ENCODE measurements at regions not wholly inside any gene's neighbourhood (a gene's known extent, or its start where the extent isn't known, plus 50 kb on each side); places are given as distances from the start of the nearest gene placed in this dataset.
"Not testable (repeated sequence)": the region's sequence is repeated elsewhere in the genome, so short reads cannot be mapped to it uniquely, and the experiment has no call there.

DNA sequence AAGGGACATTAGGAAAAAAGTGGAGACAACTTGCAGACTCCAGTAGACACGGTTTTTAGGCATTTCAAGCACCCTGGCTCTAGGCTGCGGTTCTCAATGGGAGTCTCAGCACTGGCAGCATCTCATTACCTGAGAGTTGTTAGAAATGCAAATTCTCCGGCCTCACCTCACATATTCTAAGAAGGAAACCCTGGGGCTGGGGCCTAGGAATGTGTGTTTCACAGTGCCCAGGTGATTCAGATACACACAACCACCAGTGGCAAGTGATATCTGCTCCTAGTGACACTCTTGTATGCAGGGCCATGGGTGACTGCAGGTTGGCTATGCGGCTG lies 313.9 kb downstream of the BCL2L11 start:
- not testable (repeated sequence) for H3K4me3 ChIP-seq (ENCODE audit: low read depth, low read length)

DNA sequence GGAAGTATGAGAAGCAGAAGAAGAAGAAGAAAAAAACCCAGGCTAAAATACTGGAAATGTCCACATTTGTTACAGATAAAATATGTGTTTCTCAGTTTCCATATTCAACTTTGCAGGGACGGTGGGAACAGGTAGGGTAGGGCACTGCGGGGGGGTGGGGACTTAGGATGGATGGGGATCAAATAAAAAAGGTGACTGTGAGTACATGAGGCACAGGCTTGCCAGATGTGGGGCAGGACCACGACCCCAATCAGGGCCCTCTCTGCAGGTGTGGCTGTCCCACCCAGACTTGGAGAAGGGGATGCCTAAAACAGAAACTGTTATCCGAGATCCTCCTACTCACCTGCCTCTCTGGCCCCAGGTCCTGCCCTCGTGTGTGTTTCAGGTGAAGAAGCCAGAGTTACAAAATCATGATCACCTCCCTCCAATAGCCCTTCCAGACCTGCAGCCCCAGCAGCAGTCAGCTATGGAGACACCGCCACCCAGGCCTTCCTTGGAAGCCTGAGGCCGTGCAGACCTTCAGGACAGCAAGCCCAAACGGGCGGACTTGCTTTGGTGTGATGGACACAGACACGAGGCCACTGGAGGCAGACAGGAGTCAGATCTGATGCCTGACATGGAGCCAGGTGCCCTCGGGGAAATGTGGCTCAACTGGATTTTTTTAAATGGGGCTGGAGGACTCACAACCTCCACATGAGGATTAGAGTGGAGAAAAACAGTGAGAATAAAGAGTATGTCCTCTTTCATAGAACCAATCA lies 315.0 kb downstream of the BCL2L11 start:
- not testable (repeated sequence) for H3K4me3 ChIP-seq (ENCODE audit: low read depth, low read length); H3K27me3 ChIP-seq (ENCODE audit: control insufficient read depth, insufficient read depth, low read length); H3K4me1 ChIP-seq (ENCODE audit: control insufficient read depth, insufficient read depth, low read length); H3K36me3 ChIP-seq (ENCODE audit: control insufficient read depth, insufficient read depth, low read length); H3K9ac ChIP-seq (ENCODE audit: low read depth, low read length); H3K9me3 ChIP-seq (ENCODE audit: control insufficient read depth, insufficient read depth, low read length)

More for the DNA sequence above, 313.9 kb downstream of the BCL2L11 start:
- not testable (repeated sequence) for H3K9ac ChIP-seq (ENCODE audit: low read depth, low read length); H3K27me3 ChIP-seq (ENCODE audit: control insufficient read depth, insufficient read depth, low read length); H3K9me3 ChIP-seq (ENCODE audit: control insufficient read depth, insufficient read depth, low read length); H3K36me3 ChIP-seq (ENCODE audit: control insufficient read depth, insufficient read depth, low read length); H3K4me1 ChIP-seq (ENCODE audit: control insufficient read depth, insufficient read depth, low read length)

DNA sequence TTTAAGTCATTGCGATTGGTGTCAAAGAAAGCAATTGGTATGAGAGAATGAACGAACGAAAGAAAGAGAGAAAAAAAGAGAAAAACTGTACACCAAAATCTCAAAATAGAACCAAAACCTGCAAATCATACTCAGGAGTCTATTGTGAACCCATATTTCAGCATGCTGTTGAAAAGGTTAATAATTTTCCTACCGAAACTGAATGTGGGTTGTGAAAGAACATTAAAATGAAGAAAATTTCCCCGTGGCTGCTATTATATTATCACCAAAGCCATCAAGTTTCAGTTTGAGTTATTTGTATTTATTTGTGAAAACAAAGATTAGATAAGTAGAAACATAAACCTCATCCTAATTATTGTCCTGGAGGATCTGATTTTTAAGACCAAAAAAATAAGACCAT lies 315.7 kb downstream of the BCL2L11 start:
- not testable (repeated sequence) for H3K9ac ChIP-seq (ENCODE audit: low read depth, low read length); H3K36me3 ChIP-seq (ENCODE audit: control insufficient read depth, insufficient read depth, low read length); H3K9me3 ChIP-seq (ENCODE audit: control insufficient read depth, insufficient read depth, low read length); H3K4me3 ChIP-seq (ENCODE audit: low read depth, low read length); H3K27me3 ChIP-seq (ENCODE audit: control insufficient read depth, insufficient read depth, low read length); H3K4me1 ChIP-seq (ENCODE audit: control insufficient read depth, insufficient read depth, low read length)

- not testable (repeated sequence) for H3K4me1 ChIP-seq (ENCODE audit: control insufficient read depth, insufficient read depth, low read length); H3K9me3 ChIP-seq (ENCODE audit: control insufficient read depth, insufficient read depth, low read length); H3K4me3 ChIP-seq (ENCODE audit: low read depth, low read length); H3K9ac ChIP-seq (ENCODE audit: low read depth, low read length); H3K27me3 ChIP-seq (ENCODE audit: control insufficient read depth, insufficient read depth, low read length); H3K36me3 ChIP-seq (ENCODE audit: control insufficient read depth, insufficient read depth, low read length)
These were observed 316.7 kb downstream of the BCL2L11 start for GRCh38 chr2:111437288-111437990.

DNA sequence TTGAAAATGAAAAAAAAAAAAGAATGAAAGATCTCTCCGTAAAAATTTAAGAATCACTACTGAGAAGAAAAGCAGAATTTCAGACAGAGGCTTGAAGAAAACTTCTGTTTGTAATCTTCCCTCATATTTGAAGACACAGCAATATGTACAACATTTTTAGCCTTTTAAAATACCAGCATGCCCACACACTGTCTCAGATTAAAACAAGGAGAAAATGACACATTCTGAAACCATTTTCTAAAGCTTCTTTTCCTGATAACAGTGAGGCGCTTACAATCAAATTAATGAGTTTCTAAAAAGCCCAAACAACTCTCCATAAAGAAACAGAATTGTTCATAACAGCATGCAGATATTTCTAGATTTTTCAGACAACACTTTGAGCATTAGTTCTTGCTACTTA lies 317.4 kb downstream of the BCL2L11 start:
- H3K27me3 ChIP-seq (ENCODE audit: control insufficient read depth, insufficient read depth, low read length); H3K4me1 ChIP-seq (ENCODE audit: control insufficient read depth, insufficient read depth, low read length); H3K9ac ChIP-seq (ENCODE audit: low read depth, low read length); H3K4me3 ChIP-seq (ENCODE audit: low read depth, low read length); H3K9me3 ChIP-seq (ENCODE audit: control insufficient read depth, insufficient read depth, low read length); H3K36me3 ChIP-seq (ENCODE audit: control insufficient read depth, insufficient read depth, low read length): not testable (repeated sequence)

- not testable (repeated sequence) for H3K4me3 ChIP-seq (ENCODE audit: low read depth, low read length); H3K36me3 ChIP-seq (ENCODE audit: control insufficient read depth, insufficient read depth, low read length); H3K4me1 ChIP-seq (ENCODE audit: control insufficient read depth, insufficient read depth, low read length); H3K27me3 ChIP-seq (ENCODE audit: control insufficient read depth, insufficient read depth, low read length); H3K9me3 ChIP-seq (ENCODE audit: control insufficient read depth, insufficient read depth, low read length); H3K9ac ChIP-seq (ENCODE audit: low read depth, low read length)
These were observed 318.5 kb downstream of the BCL2L11 start for GRCh38 chr2:111439237-111439636.

DNA sequence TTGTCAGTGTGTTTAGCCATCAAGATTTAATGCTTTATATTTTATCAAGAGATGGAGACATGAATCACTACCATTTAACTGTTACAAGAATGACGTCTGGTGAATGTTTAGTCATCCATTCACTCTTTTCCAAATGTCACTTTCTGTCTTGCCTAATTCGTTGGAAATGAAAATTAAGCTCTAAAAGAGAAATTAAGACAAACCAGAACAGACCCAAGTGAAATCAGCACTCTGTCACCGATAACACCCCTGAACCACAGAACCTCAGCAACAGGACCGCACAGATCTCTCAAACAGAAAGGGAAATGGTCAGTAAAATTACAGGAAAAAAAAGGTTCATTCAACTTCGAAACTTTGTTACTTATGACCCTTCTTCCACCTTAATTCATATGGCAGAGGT lies 320.9 kb downstream of the BCL2L11 start:
- not testable (repeated sequence) for H3K4me3 ChIP-seq (ENCODE audit: low read depth, low read length); H3K4me1 ChIP-seq (ENCODE audit: control insufficient read depth, insufficient read depth, low read length); H3K27me3 ChIP-seq (ENCODE audit: control insufficient read depth, insufficient read depth, low read length); H3K9ac ChIP-seq (ENCODE audit: low read depth, low read length); H3K36me3 ChIP-seq (ENCODE audit: control insufficient read depth, insufficient read depth, low read length); H3K9me3 ChIP-seq (ENCODE audit: control insufficient read depth, insufficient read depth, low read length)

DNA sequence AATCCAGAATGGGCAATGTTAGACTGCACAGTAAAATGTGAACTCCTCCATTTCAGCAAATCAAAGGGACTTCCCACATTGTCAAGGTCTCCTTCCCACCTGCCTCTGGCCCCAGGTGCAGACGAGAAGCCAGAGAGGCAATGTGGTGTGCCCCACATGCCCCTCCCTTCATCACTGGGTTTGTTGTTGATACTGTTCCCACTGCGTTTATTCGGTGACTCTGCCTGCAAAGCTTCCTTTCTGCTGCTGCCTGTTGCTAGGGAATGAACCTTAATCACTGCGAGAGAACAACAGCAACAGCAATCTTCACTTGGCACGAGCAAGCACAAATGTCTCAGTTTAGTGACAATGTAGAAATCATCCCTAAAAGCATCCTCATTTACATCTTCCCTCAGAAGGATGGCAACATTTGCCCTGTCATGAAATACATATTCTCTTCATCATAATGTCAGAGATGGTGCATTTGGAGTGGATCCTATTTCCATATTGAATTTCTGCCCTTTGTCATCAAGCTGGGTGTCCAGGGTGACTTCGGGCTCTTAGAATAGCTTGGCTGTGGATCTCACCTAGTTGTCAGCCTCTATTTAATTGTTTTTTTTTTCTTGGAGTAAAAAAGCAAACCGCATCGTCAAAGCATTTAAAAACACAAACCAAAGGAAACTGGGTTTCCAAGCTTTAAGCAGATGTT lies 322.2 kb downstream of the BCL2L11 start:
- H3K9ac ChIP-seq (ENCODE audit: low read depth, low read length); H3K36me3 ChIP-seq (ENCODE audit: control insufficient read depth, insufficient read depth, low read length); H3K4me3 ChIP-seq (ENCODE audit: low read depth, low read length); H3K4me1 ChIP-seq (ENCODE audit: control insufficient read depth, insufficient read depth, low read length); H3K27me3 ChIP-seq (ENCODE audit: control insufficient read depth, insufficient read depth, low read length); H3K9me3 ChIP-seq (ENCODE audit: control insufficient read depth, insufficient read depth, low read length): not testable (repeated sequence)

DNA sequence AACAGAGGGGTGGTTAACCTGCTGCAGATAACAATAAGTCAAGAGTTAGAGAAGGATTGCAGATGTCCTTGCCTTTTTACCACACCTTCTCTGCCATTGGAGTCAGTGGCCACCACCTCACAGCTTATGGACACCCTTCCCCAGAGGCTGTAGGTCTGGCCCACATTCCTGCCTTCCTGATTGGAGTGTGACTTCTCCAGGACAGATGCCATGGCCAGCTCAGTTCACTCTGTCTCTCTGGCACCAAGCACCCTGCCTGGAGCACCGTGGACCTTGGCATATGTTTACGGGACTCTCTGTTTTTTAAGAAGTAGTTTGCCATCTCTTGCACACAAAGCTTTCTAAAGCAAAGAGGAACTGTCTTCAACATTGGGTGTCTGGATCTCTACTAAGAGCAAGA lies 323.8 kb downstream of the BCL2L11 start:
- H3K36me3 ChIP-seq (ENCODE audit: control insufficient read depth, insufficient read depth, low read length); H3K9me3 ChIP-seq (ENCODE audit: control insufficient read depth, insufficient read depth, low read length); H3K27me3 ChIP-seq (ENCODE audit: control insufficient read depth, insufficient read depth, low read length); H3K4me3 ChIP-seq (ENCODE audit: low read depth, low read length); H3K4me1 ChIP-seq (ENCODE audit: control insufficient read depth, insufficient read depth, low read length); H3K9ac ChIP-seq (ENCODE audit: low read depth, low read length): not testable (repeated sequence)

DNA sequence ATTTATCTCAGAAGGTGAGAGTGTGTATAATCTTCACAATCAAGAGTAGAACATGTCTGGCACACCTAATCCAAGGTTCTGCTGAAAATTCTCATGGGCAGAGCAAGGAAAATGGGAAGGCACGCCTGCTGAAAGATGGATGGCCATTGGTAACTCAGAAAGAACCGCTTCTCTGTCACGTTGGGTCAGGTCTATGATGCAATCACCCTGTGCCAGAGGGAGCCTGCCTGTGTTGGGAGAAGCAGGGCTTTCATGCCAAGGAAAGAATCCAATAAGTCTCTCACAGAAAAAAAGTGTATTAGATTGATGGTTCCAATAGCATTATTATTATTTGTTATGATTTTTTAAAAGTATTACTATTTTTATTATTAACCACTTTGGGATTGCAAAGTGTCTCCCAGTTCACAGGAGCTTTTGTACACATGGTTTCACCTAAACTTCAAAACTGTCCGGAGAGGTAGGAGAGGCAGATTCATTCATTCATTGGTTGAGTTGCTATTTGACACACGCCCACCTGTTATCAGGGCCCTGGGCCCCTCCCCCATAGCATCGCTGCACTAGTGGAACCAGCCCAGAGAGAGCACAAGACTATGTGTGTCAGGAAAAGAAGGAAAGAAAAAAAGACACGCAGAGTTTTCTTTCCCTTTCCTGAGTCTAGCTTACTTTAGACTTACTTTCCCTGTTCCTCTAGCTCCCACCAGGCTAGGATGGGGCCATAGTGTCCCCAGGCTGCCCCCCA lies 324.6 kb downstream of the BCL2L11 start:
- not testable (repeated sequence) for H3K4me1 ChIP-seq (ENCODE audit: control insufficient read depth, insufficient read depth, low read length); H3K36me3 ChIP-seq (ENCODE audit: control insufficient read depth, insufficient read depth, low read length); H3K4me3 ChIP-seq (ENCODE audit: low read depth, low read length); H3K27me3 ChIP-seq (ENCODE audit: control insufficient read depth, insufficient read depth, low read length); H3K9ac ChIP-seq (ENCODE audit: low read depth, low read length); H3K9me3 ChIP-seq (ENCODE audit: control insufficient read depth, insufficient read depth, low read length)

DNA sequence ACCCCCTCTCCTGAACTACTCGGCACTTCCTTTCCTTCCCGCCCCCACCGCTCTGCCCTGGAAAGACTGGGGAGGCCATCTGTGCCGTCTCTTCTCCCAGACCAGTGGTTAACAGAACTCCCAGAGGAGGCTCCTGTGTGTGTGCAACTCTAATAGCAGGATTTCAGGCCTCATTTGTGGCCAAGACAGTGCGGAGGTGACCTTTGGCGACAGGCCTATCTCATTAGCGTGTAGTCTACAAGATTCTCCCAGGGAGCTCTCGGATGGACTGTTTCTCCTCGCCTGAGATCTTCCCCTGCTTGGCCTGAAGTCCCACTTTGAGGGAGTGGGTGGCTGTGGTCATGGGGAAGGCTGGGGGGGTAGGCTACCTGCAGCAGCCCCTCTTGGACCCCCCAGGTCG lies 325.2 kb downstream of the BCL2L11 start:
- H3K36me3 ChIP-seq (ENCODE audit: control insufficient read depth, insufficient read depth, low read length); H3K4me3 ChIP-seq (ENCODE audit: low read depth, low read length); H3K27me3 ChIP-seq (ENCODE audit: control insufficient read depth, insufficient read depth, low read length); H3K4me1 ChIP-seq (ENCODE audit: control insufficient read depth, insufficient read depth, low read length); H3K9ac ChIP-seq (ENCODE audit: low read depth, low read length); H3K9me3 ChIP-seq (ENCODE audit: control insufficient read depth, insufficient read depth, low read length): not testable (repeated sequence)

DNA sequence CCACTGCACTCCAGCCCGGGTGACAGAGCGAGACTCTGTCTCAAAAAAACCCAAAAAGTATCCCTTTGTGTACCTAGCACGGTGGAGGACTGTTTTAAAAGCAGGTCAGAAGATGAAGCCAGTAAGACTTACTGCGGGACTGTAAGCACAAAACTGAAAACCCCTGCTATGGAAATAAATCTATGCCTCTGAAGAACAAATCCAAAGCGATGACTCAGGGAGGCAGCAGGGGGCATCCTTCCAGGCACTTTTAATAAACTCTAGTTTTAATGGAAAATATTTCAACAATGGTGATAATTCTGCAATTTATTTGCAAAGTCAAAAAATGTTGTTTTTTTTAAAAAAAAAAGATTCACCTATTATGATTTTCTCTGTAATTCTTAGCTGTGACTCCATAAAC lies 326.8 kb downstream of the BCL2L11 start:
- not testable (repeated sequence) for H3K36me3 ChIP-seq (ENCODE audit: control insufficient read depth, insufficient read depth, low read length); H3K4me1 ChIP-seq (ENCODE audit: control insufficient read depth, insufficient read depth, low read length)

More for the DNA sequence above, 326.8 kb downstream of the BCL2L11 start:
- not testable (repeated sequence) for H3K9me3 ChIP-seq (ENCODE audit: control insufficient read depth, insufficient read depth, low read length); H3K4me3 ChIP-seq (ENCODE audit: low read depth, low read length); H3K9ac ChIP-seq (ENCODE audit: low read depth, low read length); H3K27me3 ChIP-seq (ENCODE audit: control insufficient read depth, insufficient read depth, low read length)
